ENCODE measurements at regions not wholly inside any gene's neighbourhood (a gene's known extent, or its start where the extent isn't known, plus 50 kb on each side); places are given as distances from the start of the nearest gene placed in this dataset.
A peak's percentile ranks its signal among the peaks of the same experiment; 100 is the strongest.

- Histone ChIP-seq H2BK20ac (ENCODE audit: low read depth, low read length) (peak overlapping the region; percentile 53; the same call in 1 of the 2 replicates), H2AFZ (replicated peaks; ENCODE audit: low read length, poor library complexity) (no peak overlapping the region), H2BK120ac (ENCODE audit: low read depth, low read length) (no peak overlapping the region), H3K4ac (ENCODE audit: low read depth, low read length) (no peak overlapping the region), H2BK5ac (ENCODE audit: low read depth, low read length, poor library complexity, severe bottlenecking) (no peak overlapping the region), H3K4me3 (ENCODE audit: insufficient read depth, low read depth, low read length) (no peak overlapping the region), H3K56ac (ENCODE audit: extremely low read depth, insufficient read depth, low read length) (no peak overlapping the region), H4K5ac (ENCODE audit: low read depth, low read length) (no peak overlapping the region), H2BK15ac (ENCODE audit: low read depth, low read length) (no peak overlapping the region), H3K36me3 (ENCODE audit: control insufficient read depth, insufficient read depth, low read length) (no peaks in the 10 kb centered on the region), H4K20me1 (ENCODE audit: insufficient read depth, low read length) (no peaks in the 10 kb centered on the region), H4K91ac (ENCODE audit: insufficient read depth, low read depth, low read length) (no peak overlapping the region), H3K4me1 (ENCODE audit: control insufficient read depth, insufficient read depth, low read length) (no peaks in the 10 kb centered on the region), H3K4me2 (ENCODE audit: low read depth, low read length) (no peak overlapping the region), H3K18ac (ENCODE audit: low read depth, low read length) (no peak overlapping the region), H3K9ac (ENCODE audit: low read depth, low read length) (no peak overlapping the region), H4K8ac (ENCODE audit: low read depth in 2 of 2, low read length in 2 of 2) (no peak overlapping the region), H3K79me1 (ENCODE audit: low read depth in 1 of 2, low read length in 2 of 2) (no peaks in the 10 kb centered on the region), H3K23ac (ENCODE audit: low read depth, low read length) (no peak overlapping the region), H3K9me1 (ENCODE audit: insufficient read depth, low read length) (no peaks in the 10 kb centered on the region), H3K14ac (replicated peaks; ENCODE audit: low read depth, low read length) (no peak overlapping the region), H2AK5ac (ENCODE audit: low read depth, low read length) (no peak overlapping the region), H3K9me3 (ENCODE audit: control insufficient read depth, insufficient read depth, low read length) (no peaks in the 10 kb centered on the region), H2AK9ac (replicated peaks; ENCODE audit: low read depth, low read length, poor library complexity) (no peak overlapping the region), H3K27me3 (ENCODE audit: control insufficient read depth, insufficient read depth, low read length) (no peaks in the 10 kb centered on the region), H3K27ac (ENCODE audit: insufficient read depth, low read length) (no peak overlapping the region)
- DNase-seq (no peak), ATAC-seq (ENCODE audit: low read depth) (no peak)
- no peak for TF ChIP-seq MAFK (IDR thresholded peaks at IDR 0.05; ENCODE audit: low read depth, low read length)
- TF ChIP-seq USF2 (IDR thresholded peaks at IDR 0.05; ENCODE audit: low read depth, low read length), result no peak
- no peak for TF ChIP-seq RFX5 (IDR thresholded peaks at IDR 0.05; ENCODE audit: low read depth, low read length)
- intact Hi-C loops (cut with micrococcal nuclease) (no loop called here), in situ Hi-C loops (cut with MboI; ENCODE audit: low sequenced_read_pairs) (no loop called here), dilution Hi-C loops (cut with HindIII; ENCODE audit: low sequenced_read_pairs, unreplicated experiment) (no loop called here)
- WGBS, 2 experiments (ENCODE audit: extremely low coverage in 2 of 2, insufficient read length in 1 of 2), result 75% methylated on average over 3 of the region's 4 CpGs; no CpG with 5 or more reads in 1 of the 2 experiments
- POLR2A ChIA-PET (ENCODE audit: unreplicated experiment), result no interaction called here
- no TSS peak for BruUV-seq (replicated peaks)
- CTCF ChIA-PET, result interaction anchor here (0.7 kb wide), 1 partner anchor 1640 kb away, joined by 3 read pairs; no protein-coding TSS in a partner anchor
Measured at GRCh38 chr13:84360822-84361221, 478.5 kb upstream of the SLITRK1 start.

All from IMR-90 (cell line).